K562 (cell line): ENCODE measurements at regions not wholly inside any gene's neighbourhood (a gene's known extent, or its start where the extent isn't known, plus 50 kb on each side); places are given as distances from the start of the nearest gene placed in this dataset.

ENCODE experiments used
- ATAC-seq: fragments of 200-7000 bp; cut with Tn5 transposase; 3 replicates; pipeline ENCODE4 v1.9.1; 2020; ENCODE audit warnings: moderate library complexity
- BruUV-seq: library from RNA; stranded (reverse); fragments of 400-500 nt; replicated peaks from 2 replicates; lab custom pipeline; 2021; lab: Mats Ljungman, UMichigan
- CTCF ChIA-PET: fragments of 300-600 bp; formaldehyde crosslinking; extraction: SDS; loops from one replicate; lab custom pipeline; 2021; ENCODE audit warnings: low intra/inter-chr PET ratio; lab: Yijun Ruan, JAX
- POLR2A ChIA-PET: fragments of 300-600, 350-650 bp; sonication (Branson Sonifier 250); formaldehyde crosslinking; extraction: SDS; loops from one replicate; lab custom pipeline; 2021; ENCODE audit warnings: antibody characterized with exemption, inconsistent platforms; lab: Yijun Ruan, JAX
- DNase-seq, 4 experiments: peaks; one replicate each; pipeline versions ENCODE4 v3.0.0 to v3.0.0-alpha.2; 2011 to 2018; ENCODE audit warnings: low spot score in 3 of 4, mixed read lengths in 3 of 4; ENCODE audit errors: extremely low read depth in 1 of 4
- FAIRE-seq: peaks from 2 replicates; lab custom pipeline; 2011; peaks lifted over from hg19 to GRCh38; lab: Jason Lieb, UNC
- H2AFZ ChIP-seq: 2 replicates; pipeline ENCODE4 v1.6.0; 2011; ENCODE audit warnings: low read depth, low read length, control low read depth, inconsistent platforms
- H3K27ac ChIP-seq: fragments of 200-600 bp; 3 replicates; pipeline ENCODE4 v1.8.0; 2011; ENCODE audit warnings: low read depth, mild to moderate bottlenecking, control low read depth, inconsistent platforms, low read length, moderate library complexity, mixed read lengths; ENCODE audit errors: extremely low read depth
- H3K27me3 ChIP-seq, 2 experiments: fragments of 300-600 bp in 1 of 2; 2 replicates in 1 of 2; 3 replicates in 1 of 2; pipeline versions ENCODE4 v1.6.0 to v1.8.0; 2011; ENCODE audit warnings: inconsistent platforms in 2 of 2, low read length in 2 of 2, mild to moderate bottlenecking in 1 of 2, mixed read lengths in 1 of 2, moderate library complexity in 1 of 2; ENCODE audit not compliant: control insufficient read depth in 2 of 2, insufficient read depth in 2 of 2
- H3K36me3 ChIP-seq: fragments of 300-600 bp; 3 replicates; pipeline ENCODE4 v1.8.0; 2011; ENCODE audit warnings: mild to moderate bottlenecking, low read length, inconsistent platforms; ENCODE audit not compliant: control insufficient read depth, insufficient read depth
- H3K4me1 ChIP-seq, 2 experiments: fragments of 200-600 bp in 1 of 2; replicated peaks in 1 of 2; 2 replicates in 1 of 2; 3 replicates in 1 of 2; pipeline versions ENCODE4 v1.5.1 to v1.8.0; 2011; ENCODE audit warnings: inconsistent platforms in 2 of 2, low read length in 2 of 2, mild to moderate bottlenecking in 1 of 2, mixed read lengths in 1 of 2, moderate library complexity in 1 of 2; ENCODE audit not compliant: control insufficient read depth in 2 of 2, insufficient read depth in 2 of 2
- H3K4me2 ChIP-seq: 2 replicates; pipeline ENCODE4 v1.6.1; 2011; ENCODE audit warnings: low read length, control low read depth, inconsistent platforms, mixed read lengths; ENCODE audit not compliant: insufficient read depth
- H3K4me3 ChIP-seq: fragments of 200-600 bp; sonication (generic), shearing (Covaris generic); 2 replicates; pipeline ENCODE4 v1.5.1; 2016; ENCODE audit warnings: control low read depth, inconsistent platforms
- H3K79me2 ChIP-seq: fragments of 200-600 bp; 3 replicates; pipeline ENCODE4 v1.8.0; 2011; ENCODE audit warnings: low read length, inconsistent platforms; ENCODE audit not compliant: control insufficient read depth, insufficient read depth
- H3K9ac ChIP-seq, 2 experiments: 2 replicates each; pipeline versions ENCODE4 v1.6.0 to v1.6.1; 2011; ENCODE audit warnings: low read depth in 2 of 2, low read length in 2 of 2, control low read depth in 1 of 2, inconsistent platforms in 1 of 2, mild to moderate bottlenecking in 1 of 2, mixed read lengths in 1 of 2; ENCODE audit not compliant: insufficient read depth in 1 of 2
- H3K9me1 ChIP-seq: one replicate; pipeline ENCODE4 v1.6.0; 2011; ENCODE audit warnings: inconsistent platforms, mild to moderate bottlenecking, low read length, moderate library complexity; ENCODE audit not compliant: control insufficient read depth, insufficient read depth
- H3K9me3 ChIP-seq: replicated peaks from 2 replicates; pipeline ENCODE4 v1.5.1; 2011; ENCODE audit warnings: low read depth, low read length, inconsistent platforms; ENCODE audit not compliant: control insufficient read depth, insufficient read depth
- H4K20me1 ChIP-seq: replicated peaks from 2 replicates; pipeline ENCODE4 v1.6.1; 2011; ENCODE audit warnings: low read length, inconsistent platforms, mixed read lengths; ENCODE audit not compliant: control insufficient read depth, insufficient read depth
- GABPB1 ChIP-seq: sonication (generic); formaldehyde crosslinking; IDR thresholded peaks from 2 replicates; pipeline ENCODE4 v1.8.0; 2022; ENCODE audit warnings: mild to moderate bottlenecking, missing genetic modification reagents
- SAFB ChIP-seq: fragments of 200-400 bp; formaldehyde crosslinking; IDR thresholded peaks from 2 replicates; pipeline ENCODE4 v1.6.1; 2017; ENCODE audit warnings: low read depth, low read length, borderline replicate concordance
- WGBS: fragments of 100-300 bp; shearing (Covaris generic); methylation state at CpG from one replicate; pipeline ENCODE4 v1.1.6; 2016; ENCODE audit warnings: low coverage, mixed read lengths; ENCODE audit not compliant: insufficient coverage; ENCODE audit errors: missing lambda C conversion rate; 5-methylcytosine and 5-hydroxymethylcytosine counted together
- in situ Hi-C: fragments of 300-500 bp; cut with MboI; formaldehyde crosslinking; loops from 4 replicates; pipeline ENCODE4 v1.15.0; 2018; ENCODE audit warnings: inconsistent platforms, mixed read lengths
- intact Hi-C: fragments of 100-400 bp; cut with micrococcal nuclease; formaldehyde crosslinking; loops from 2 replicates; pipeline ENCODE4 v1.14.2; 2022
- TF ChIP-seq, protein P1 (sequence below): fragments of 250-450 bp; sonication (Bioruptor Pico); IDR thresholded peaks from 2 replicates; pipeline ENCODE4 v1.4.0; 2020
- TF ChIP-seq, protein P2 (sequence below), 2 experiments: fragments of 450-650 bp; formaldehyde crosslinking in 1 of 2; IDR thresholded peaks; 2 replicates each; pipeline versions ENCODE4 v1.4.0 to v1.6.1; 2014 to 2020; ENCODE audit warnings: mild to moderate bottlenecking in 2 of 2, borderline replicate concordance in 1 of 2, low read depth in 1 of 2

GRCh38 chr15:62964251-62964650 lies 78.3 kb upstream of the TPM1 start:
- FAIRE-seq = no peak
- no peak overlapping the region for H2AFZ ChIP-seq
- DNase-seq = no peak
- TF ChIP-seq GABPB1 (CRISPR knock-in tag) (no peak), SAFB (no peak)
- TF ChIP-seq, protein P1, sequence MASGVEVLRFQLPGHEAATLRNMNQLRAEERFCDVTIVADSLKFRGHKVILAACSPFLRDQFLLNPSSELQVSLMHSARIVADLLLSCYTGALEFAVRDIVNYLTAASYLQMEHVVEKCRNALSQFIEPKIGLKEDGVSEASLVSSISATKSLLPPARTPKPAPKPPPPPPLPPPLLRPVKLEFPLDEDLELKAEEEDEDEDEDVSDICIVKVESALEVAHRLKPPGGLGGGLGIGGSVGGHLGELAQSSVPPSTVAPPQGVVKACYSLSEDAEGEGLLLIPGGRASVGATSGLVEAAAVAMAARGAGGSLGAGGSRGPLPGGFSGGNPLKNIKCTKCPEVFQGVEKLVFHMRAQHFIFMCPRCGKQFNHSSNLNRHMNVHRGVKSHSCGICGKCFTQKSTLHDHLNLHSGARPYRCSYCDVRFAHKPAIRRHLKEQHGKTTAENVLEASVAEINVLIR = no peak
- TF ChIP-seq, protein P2, sequence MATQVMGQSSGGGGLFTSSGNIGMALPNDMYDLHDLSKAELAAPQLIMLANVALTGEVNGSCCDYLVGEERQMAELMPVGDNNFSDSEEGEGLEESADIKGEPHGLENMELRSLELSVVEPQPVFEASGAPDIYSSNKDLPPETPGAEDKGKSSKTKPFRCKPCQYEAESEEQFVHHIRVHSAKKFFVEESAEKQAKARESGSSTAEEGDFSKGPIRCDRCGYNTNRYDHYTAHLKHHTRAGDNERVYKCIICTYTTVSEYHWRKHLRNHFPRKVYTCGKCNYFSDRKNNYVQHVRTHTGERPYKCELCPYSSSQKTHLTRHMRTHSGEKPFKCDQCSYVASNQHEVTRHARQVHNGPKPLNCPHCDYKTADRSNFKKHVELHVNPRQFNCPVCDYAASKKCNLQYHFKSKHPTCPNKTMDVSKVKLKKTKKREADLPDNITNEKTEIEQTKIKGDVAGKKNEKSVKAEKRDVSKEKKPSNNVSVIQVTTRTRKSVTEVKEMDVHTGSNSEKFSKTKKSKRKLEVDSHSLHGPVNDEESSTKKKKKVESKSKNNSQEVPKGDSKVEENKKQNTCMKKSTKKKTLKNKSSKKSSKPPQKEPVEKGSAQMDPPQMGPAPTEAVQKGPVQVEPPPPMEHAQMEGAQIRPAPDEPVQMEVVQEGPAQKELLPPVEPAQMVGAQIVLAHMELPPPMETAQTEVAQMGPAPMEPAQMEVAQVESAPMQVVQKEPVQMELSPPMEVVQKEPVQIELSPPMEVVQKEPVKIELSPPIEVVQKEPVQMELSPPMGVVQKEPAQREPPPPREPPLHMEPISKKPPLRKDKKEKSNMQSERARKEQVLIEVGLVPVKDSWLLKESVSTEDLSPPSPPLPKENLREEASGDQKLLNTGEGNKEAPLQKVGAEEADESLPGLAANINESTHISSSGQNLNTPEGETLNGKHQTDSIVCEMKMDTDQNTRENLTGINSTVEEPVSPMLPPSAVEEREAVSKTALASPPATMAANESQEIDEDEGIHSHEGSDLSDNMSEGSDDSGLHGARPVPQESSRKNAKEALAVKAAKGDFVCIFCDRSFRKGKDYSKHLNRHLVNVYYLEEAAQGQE (IDR thresholded peaks at IDR 0.05; ENCODE audit: borderline replicate concordance) = no peak
- TF ChIP-seq, protein P2 (CRISPR knock-in tag; IDR thresholded peaks at IDR 0.05; ENCODE audit: low read depth) = no peak
- no peaks in the 10 kb centered on the region for H3K9me3 ChIP-seq
- intact Hi-C loops (no loop called here), in situ Hi-C loops (no loop called here)
- H3K4me2 ChIP-seq = no peak overlapping the region
- BruUV-seq = no TSS peak
- H3K27ac ChIP-seq = no peak overlapping the region
- WGBS = 3% methylated on average over 5 of the region's 5 CpGs
- peaks cover 5% of the 10 kb centered on the region; the same call in 1 of the 2 replicates for H4K20me1 ChIP-seq
- CTCF ChIA-PET = no interaction called here
- no peaks in the 10 kb centered on the region; a peak in 1 of 5 replicates for H3K4me1 ChIP-seq
- POLR2A ChIA-PET = interaction anchor here (0.6 kb wide), 1 partner anchor 90 kb away, joined by 3 read pairs; no protein-coding TSS in a partner anchor
- H3K36me3 ChIP-seq = no peaks in the 10 kb centered on the region
- peaks cover 22 to 57% of the 10 kb centered on the region in 2 experiments; a peak in 4 of 5 replicates for H3K27me3 ChIP-seq
- no peak overlapping the region for H3K9ac ChIP-seq
- no peaks in the 10 kb centered on the region for H3K79me2 ChIP-seq
- no peak overlapping the region for H3K4me3 ChIP-seq
- ATAC-seq = no peak
- H3K9me1 ChIP-seq = no peaks in the 10 kb centered on the region
